Central memory CD8-positive, alpha-beta T cell (primary cell): ENCODE measurements at regions not wholly inside any gene's neighbourhood (a gene's known extent, or its start where the extent isn't known, plus 50 kb on each side); places are given as distances from the start of the nearest gene placed in this dataset.

Source experiments
- ATAC-seq: fragments of 150-1000 bp; cut with Tn5 transposase; replicated peaks from 2 replicates; pipeline ENCODE4 v1.10.0; 2022; ENCODE audit warnings: mild to moderate bottlenecking, moderate FRiP score, moderate number of reproducible peaks; ENCODE audit not compliant: poor library complexity, severe bottlenecking; ENCODE audit errors: extremely low read depth
- DNase-seq, 2 donors: peaks; one replicate each; pipeline ENCODE4 v3.0.0; 2021; ENCODE audit warnings: low spot score in 2 of 2
- H3K27ac Mint-ChIP-seq: one replicate; pipeline ENCODE4 v1.8.0; 2022; ENCODE audit warnings: low read depth, mild to moderate bottlenecking, moderate library complexity, mixed read lengths
- H3K27me3 Mint-ChIP-seq: one replicate; pipeline ENCODE4 v1.8.0; 2022; ENCODE audit warnings: mixed read lengths
- H3K36me3 Mint-ChIP-seq: one replicate; pipeline ENCODE4 v1.8.0; 2022; ENCODE audit warnings: mild to moderate bottlenecking, moderate library complexity, mixed read lengths; ENCODE audit not compliant: insufficient read depth
- H3K4me1 Mint-ChIP-seq: one replicate; pipeline ENCODE4 v1.8.0; 2022; ENCODE audit warnings: mixed read lengths
- H3K4me3 Mint-ChIP-seq: one replicate; pipeline ENCODE4 v1.8.0; 2022; ENCODE audit warnings: mild to moderate bottlenecking, moderate library complexity, mixed read lengths
- H3K9me3 Mint-ChIP-seq: one replicate; pipeline ENCODE4 v1.8.0; 2022; ENCODE audit warnings: mixed read lengths

DNA sequence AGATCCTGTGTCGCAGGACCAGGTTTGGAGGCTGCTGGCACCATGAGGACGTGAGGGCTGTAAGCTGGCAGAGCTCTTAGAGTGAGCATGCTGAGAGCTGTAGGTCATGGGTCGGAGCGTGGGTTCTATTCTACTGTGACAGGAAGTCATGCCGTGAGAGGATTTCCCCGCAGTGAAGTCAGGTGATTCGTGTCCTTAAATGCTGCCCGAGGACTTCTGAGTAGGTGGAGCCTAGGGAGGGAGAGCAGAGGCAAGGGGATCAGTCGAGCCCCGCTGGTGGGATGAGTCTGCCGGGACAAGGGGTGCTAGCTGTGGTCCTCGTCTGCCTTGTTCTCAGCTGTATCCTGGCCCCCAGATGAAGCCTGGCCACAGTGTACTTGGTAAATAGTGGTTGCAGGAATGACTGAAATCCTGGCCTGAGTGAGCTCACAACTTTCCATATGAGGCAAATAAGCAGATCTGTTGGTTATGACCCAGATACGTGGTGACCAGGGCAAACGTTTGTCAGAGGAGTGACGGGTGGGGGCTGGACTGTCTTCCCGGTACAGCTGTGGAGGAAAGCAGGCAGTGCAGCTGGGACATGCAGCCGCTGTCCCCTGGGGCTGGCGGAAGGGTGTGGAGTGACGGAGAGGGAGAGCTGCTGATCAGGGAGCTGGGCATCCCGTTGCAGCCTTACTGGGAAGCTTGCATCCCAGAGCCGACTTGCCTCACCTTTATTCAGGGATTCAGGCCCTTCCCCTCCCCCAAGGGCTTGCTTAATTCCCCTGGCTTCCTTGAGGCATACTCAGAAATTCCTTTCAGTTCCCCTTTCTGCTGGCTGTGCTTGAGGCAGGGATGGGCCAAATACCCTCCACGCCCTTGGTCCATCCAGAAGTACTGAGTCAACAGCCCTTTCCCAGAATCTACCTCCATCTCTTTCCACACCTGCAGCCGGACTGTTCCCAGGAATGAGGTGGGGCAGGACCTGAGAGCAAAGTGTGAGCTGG lies 250.9 kb upstream of the RREB1 start:
- Mint-ChIP-seq H3K27me3 (peaks cover 24% of the 10 kb centered on the region), H3K27ac (no peak overlapping the region), H3K4me1 (no peaks in the 10 kb centered on the region), H3K4me3 (no peak overlapping the region), H3K9me3 (no peaks in the 10 kb centered on the region), H3K36me3 (peaks cover 1% of the 10 kb centered on the region)
- DNase-seq (no peak), ATAC-seq (peak; percentile 43)

DNA sequence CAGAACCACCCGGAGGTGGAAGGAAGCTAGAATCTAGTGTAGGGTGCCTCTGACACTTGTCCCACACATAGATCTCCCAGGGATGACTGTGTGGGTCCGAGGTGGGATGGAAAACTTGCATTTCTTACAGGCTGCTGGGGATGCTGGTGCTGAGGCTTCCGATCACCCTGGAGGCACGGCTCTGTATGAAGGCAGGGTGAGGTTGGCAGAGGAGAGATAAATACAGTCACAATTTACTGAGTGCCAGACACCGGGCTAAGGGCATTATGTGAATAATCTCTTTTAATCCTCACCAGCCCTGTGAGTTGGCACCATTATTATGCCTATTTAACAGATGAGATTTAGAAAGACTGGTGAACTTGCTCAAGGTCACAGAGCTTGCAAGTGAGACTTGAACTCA lies 250.2 kb upstream of the RREB1 start:
- Mint-ChIP-seq H3K4me3 (no peak overlapping the region), H3K27ac (no peak overlapping the region), H3K27me3 (peaks cover 31% of the 10 kb centered on the region), H3K9me3 (no peaks in the 10 kb centered on the region), H3K36me3 (peaks cover 1% of the 10 kb centered on the region), H3K4me1 (no peaks in the 10 kb centered on the region)
- DNase-seq (no peak), ATAC-seq (no peak)

DNA sequence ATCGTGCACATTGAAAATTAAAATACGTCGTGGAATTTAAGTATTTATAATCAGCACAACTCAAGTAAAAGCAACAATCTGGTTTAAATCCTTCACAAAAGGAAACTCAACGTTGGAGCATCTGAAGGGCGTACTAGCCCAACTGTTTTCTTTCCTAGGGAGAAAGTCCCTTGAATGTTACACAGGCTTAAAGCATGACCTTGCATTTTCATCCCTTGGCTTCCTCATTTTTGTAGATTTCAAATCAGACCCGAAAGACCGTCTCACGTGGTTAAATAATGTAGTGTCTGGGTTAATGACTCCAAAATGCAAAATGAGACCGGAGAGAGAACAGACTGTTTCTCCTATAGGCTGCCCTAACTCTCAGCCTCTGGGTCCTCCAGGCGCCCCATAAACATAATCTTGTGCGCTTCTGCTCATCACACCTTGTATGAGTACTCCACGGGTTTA lies 249.2 kb upstream of the RREB1 start:
- no peak for DNase-seq
- Mint-ChIP-seq H3K4me1 (no peaks in the 10 kb centered on the region), H3K36me3 (peaks cover 1% of the 10 kb centered on the region), H3K4me3 (no peak overlapping the region), H3K27me3 (peaks cover 42% of the 10 kb centered on the region), H3K27ac (no peak overlapping the region), H3K9me3 (no peaks in the 10 kb centered on the region)
- ATAC-seq = no peak

DNA sequence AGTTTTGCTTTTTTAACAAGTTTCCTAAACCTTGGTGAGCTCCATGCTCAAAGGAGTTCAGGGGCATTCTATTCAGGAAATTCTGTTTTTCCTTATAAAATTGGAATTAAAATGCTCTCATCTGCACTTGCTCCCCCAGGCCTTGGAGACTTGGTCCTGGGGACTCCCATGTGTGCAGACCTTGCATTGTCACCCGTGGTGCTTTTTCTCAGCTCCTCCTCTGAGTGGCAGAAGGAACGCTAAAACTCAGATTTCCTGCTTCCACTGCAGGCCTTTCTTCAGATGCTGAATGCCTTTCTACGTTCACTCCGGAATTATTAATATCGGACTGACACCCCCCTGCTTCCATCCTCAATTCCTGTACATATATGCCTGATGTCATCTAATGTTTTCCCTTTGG lies 248.7 kb upstream of the RREB1 start:
- no peak overlapping the region for H3K4me3 Mint-ChIP-seq
- H3K27ac Mint-ChIP-seq = no peak overlapping the region
- H3K9me3 Mint-ChIP-seq = no peaks in the 10 kb centered on the region
- DNase-seq (no peak), ATAC-seq (no peak)
- peaks cover 1% of the 10 kb centered on the region for H3K36me3 Mint-ChIP-seq
- H3K4me1 Mint-ChIP-seq = no peaks in the 10 kb centered on the region
- peaks cover 47% of the 10 kb centered on the region for H3K27me3 Mint-ChIP-seq

DNA sequence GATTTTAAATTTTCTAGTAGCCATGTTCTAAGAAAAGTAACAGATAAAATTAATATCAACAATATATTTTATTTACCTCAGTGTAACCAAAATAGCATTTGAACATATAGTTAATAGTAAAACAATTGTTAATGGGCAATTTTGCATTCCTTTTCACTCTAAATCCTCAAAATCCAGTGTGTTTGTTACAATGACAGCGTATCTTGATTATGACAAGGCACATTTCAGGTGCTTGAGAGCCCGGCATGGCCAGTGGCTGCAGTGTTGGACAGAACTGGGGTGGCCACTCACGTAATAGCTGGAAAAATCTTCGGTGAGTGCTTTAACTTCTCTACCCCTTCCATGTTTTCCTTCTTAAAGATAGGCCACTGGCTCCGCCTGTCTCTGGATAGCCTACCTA lies 248.0 kb upstream of the RREB1 start:
- H3K4me3 Mint-ChIP-seq = no peak overlapping the region
- ATAC-seq (no peak), DNase-seq (no peak)
- H3K27me3 Mint-ChIP-seq = peaks cover 53% of the 10 kb centered on the region
- H3K27ac Mint-ChIP-seq = no peak overlapping the region
- H3K9me3 Mint-ChIP-seq = no peaks in the 10 kb centered on the region
- H3K36me3 Mint-ChIP-seq = peaks cover 1% of the 10 kb centered on the region
- H3K4me1 Mint-ChIP-seq = no peaks in the 10 kb centered on the region

DNA sequence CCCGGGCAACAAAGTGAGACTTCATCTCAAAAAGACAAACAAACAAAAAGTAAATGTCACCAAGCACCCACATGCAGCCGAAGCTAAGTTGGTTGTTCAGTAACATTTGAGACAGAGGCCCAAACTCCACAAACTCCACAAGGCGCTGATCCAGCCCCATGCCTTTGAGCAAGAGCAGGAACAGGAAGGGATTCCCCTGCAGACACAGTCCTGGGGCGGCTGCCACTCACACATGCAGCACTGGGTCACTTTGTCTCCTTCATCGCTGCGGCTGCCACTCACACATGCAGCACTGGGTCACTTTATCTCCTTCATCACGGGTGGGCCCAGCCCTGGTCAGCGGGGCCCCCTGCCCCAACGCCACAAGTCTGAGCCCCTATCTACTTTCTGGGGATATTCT lies 246.9 kb upstream of the RREB1 start:
- no peak overlapping the region for H3K4me3 Mint-ChIP-seq
- DNase-seq = no peak
- peaks cover 58% of the 10 kb centered on the region for H3K27me3 Mint-ChIP-seq
- no peaks in the 10 kb centered on the region for H3K9me3 Mint-ChIP-seq
- ATAC-seq = no peak
- peaks cover 1% of the 10 kb centered on the region for H3K36me3 Mint-ChIP-seq
- no peak overlapping the region for H3K27ac Mint-ChIP-seq
- no peaks in the 10 kb centered on the region for H3K4me1 Mint-ChIP-seq

DNA sequence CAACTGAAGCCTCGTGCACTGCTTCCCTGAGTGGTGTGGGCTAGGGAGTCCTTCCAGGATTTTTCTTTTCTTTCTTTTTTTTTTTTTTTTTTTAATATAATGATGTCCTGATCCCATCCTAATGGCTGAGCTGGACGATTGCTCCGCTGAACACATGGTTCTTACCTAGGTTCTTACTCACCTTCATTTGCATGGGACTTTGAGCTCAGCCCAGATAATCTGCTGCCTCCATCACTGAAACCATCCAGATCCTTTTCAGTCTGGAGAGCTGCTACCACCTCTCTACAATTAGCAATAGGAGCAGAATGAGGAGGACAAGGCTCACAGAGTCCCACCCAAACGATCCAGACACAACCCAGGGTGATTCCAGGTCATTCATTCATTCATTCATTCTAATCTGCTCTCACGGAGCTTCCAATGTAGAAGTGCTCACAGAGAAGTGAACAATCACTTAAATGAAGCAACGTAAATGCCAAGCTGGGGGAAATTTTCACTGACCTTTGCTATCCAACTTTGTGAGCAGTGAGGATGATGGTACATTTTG lies 246.3 kb upstream of the RREB1 start:
- no peaks in the 10 kb centered on the region for H3K4me1 Mint-ChIP-seq
- no peaks in the 10 kb centered on the region for H3K36me3 Mint-ChIP-seq
- DNase-seq (no peak), ATAC-seq (no peak)
- no peak overlapping the region for H3K27ac Mint-ChIP-seq
- no peak overlapping the region for H3K4me3 Mint-ChIP-seq
- H3K9me3 Mint-ChIP-seq = no peaks in the 10 kb centered on the region
- H3K27me3 Mint-ChIP-seq = peaks cover 58% of the 10 kb centered on the region

DNA sequence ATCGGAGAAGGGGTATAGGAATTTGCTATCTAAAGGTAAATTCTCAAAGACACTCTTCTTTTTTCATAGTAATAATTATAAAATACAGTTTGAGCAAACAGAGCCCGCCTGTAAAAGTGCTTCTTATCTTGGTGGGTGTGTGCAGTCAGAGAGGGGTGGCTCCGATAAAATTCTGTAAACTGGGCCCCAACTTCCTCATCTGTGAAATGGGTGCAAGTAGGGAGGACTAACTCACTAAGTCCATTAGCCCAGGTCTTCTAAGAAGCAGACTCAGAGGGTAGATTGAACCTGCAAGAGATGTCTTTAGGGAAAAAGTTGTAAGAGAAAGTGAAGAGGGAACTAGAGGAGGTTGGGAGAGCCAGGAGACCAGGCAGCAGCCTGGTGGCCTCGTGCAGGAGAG lies 245.8 kb upstream of the RREB1 start:
- no peaks in the 10 kb centered on the region for H3K36me3 Mint-ChIP-seq
- no peaks in the 10 kb centered on the region for H3K4me1 Mint-ChIP-seq
- H3K4me3 Mint-ChIP-seq = no peak overlapping the region
- no peak overlapping the region for H3K27ac Mint-ChIP-seq
- DNase-seq = no peak
- H3K9me3 Mint-ChIP-seq = no peaks in the 10 kb centered on the region
- ATAC-seq = no peak
- H3K27me3 Mint-ChIP-seq = peaks cover 52% of the 10 kb centered on the region

DNA sequence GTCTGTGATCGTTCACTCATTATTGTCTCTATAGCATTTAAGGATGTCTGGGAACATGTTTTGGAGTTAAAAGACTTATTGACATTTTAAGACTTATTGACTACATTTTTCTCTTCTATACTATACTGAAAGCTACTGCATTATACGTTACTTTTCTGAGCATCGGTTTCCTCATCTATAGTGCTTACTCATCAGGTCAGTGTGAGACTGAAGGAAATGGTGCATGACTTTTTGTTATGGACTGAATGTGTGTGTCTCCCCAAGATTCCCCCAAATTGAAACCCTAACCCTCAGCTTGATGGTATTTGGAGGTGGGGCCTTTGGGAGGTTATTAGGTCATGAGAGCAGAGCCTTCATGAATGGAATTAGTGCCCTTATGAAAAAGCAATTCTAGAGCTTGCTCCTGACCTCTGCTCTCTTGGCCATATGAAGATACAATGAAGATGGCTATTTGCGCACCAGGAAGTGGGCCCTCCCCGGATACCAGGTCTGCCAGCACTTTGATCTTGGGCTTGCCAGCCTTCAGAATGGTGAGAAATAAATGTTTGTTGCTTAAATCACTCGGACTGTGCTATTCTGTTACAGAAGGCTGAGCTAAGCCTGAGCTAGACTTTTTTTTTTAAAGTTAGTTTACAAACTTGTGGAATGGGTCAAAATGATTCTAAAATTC lies 243.7 kb upstream of the RREB1 start:
- no peak for DNase-seq
- Mint-ChIP-seq H3K36me3 (no peaks in the 10 kb centered on the region), H3K27me3 (peaks cover 38% of the 10 kb centered on the region)

DNA sequence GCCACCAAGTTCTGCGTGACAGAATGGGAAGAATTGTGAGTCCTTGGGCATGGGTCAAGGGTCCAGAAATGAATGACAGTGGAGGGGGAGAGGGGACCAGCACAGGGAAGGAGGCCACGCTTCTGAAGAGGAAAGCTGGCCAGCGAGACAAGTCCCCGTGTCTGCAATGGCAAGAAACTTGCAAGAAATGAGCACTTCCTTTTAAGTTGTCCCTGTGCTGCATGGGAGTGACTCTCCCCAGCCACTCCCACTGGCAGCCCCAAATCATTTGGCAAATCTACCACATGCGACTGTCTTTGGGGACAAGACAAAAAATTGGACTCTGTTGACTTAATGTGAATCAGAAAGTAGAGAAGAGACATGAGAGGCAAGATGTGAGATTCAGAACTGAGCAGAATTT lies 242.2 kb upstream of the RREB1 start:
- ATAC-seq (no peak), DNase-seq (no peak)
- no peaks in the 10 kb centered on the region for H3K36me3 Mint-ChIP-seq
- no peak overlapping the region for H3K4me3 Mint-ChIP-seq
- no peaks in the 10 kb centered on the region for H3K4me1 Mint-ChIP-seq
- no peak overlapping the region for H3K27ac Mint-ChIP-seq
- H3K27me3 Mint-ChIP-seq = peaks cover 38% of the 10 kb centered on the region
- no peaks in the 10 kb centered on the region for H3K9me3 Mint-ChIP-seq

More for the DNA sequence above, 243.7 kb upstream of the RREB1 start:
- H3K27ac Mint-ChIP-seq = no peak overlapping the region
- ATAC-seq = no peak
- no peaks in the 10 kb centered on the region for H3K9me3 Mint-ChIP-seq
- H3K4me1 Mint-ChIP-seq = no peaks in the 10 kb centered on the region
- H3K4me3 Mint-ChIP-seq = no peak overlapping the region

DNA sequence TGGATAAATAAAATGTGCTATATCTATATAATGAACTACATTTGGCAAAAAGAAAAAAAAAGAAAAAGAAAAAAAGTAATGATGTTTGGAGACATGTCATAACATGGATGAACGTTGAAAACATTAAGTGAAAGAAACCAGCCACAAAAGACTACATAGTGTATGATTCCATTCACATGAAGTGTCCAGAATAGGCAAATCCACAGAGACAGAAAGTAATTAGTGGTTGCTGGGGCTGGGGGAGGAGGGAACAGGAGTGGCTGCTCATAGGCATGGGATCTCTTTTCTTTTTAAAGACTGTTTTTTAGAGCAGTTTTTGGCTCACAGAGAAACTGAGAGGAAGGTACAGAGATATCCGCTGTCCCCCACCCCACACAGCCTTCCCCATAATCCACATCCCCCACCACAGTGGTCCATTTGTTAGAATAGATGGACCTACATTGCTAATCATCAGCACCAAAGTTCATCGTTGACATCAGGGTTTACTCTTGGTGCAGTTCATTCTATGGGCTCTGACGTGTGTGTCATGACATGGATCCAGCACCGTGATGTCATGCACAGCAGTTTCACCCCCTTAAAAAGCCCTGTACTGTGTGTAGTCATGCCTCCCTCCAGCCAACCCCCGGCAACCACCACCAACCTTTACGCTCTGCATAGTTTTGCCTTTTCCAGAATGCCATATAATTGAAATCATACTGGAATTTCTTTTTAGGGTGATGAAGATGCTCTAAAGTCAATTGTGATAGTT lies 240.9 kb upstream of the RREB1 start:
- H3K27ac Mint-ChIP-seq = no peak overlapping the region
- H3K4me3 Mint-ChIP-seq = no peak overlapping the region
- no peaks in the 10 kb centered on the region for H3K9me3 Mint-ChIP-seq
- DNase-seq = no peak
- ATAC-seq = no peak
- H3K27me3 Mint-ChIP-seq = peaks cover 33% of the 10 kb centered on the region
- H3K4me1 Mint-ChIP-seq = no peaks in the 10 kb centered on the region
- H3K36me3 Mint-ChIP-seq = no peaks in the 10 kb centered on the region

DNA sequence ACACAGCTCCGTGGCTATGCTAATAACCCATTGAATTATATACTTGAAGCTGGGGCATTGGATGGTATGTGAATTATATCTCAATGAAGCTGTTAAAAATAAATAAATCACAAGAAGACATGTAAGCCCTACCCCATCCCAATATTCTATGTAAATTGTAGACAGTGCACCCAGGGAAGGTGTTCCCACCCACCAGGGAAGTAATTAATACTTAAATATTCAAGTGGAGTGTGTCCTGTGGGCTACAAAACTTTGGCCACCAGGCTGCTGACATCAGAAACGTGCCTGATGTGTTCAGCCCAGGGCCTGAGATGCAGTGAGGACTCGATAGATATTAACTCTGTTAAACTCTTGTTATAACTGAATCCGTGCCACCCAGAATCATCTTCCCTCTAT lies 240.4 kb upstream of the RREB1 start:
- Mint-ChIP-seq H3K36me3 (no peaks in the 10 kb centered on the region), H3K27ac (no peak overlapping the region), H3K4me1 (no peaks in the 10 kb centered on the region), H3K4me3 (no peak overlapping the region), H3K27me3 (peaks cover 28% of the 10 kb centered on the region), H3K9me3 (no peaks in the 10 kb centered on the region)
- DNase-seq (no peak), ATAC-seq (no peak)
